LoVo (cell line): ENCODE measurements at regions not wholly inside any gene's neighbourhood (a gene's known extent, or its start where the extent isn't known, plus 50 kb on each side); places are given as distances from the start of the nearest gene placed in this dataset.
"Not testable (repeated sequence)": the region's sequence is repeated elsewhere in the genome, so short reads cannot be mapped to it uniquely, and the experiment has no call there.

Source experiments
- DNase-seq: peaks from one replicate; pipeline ENCODE4 v3.0.0-alpha.2; 2016; ENCODE audit warnings: low spot score

DNA sequence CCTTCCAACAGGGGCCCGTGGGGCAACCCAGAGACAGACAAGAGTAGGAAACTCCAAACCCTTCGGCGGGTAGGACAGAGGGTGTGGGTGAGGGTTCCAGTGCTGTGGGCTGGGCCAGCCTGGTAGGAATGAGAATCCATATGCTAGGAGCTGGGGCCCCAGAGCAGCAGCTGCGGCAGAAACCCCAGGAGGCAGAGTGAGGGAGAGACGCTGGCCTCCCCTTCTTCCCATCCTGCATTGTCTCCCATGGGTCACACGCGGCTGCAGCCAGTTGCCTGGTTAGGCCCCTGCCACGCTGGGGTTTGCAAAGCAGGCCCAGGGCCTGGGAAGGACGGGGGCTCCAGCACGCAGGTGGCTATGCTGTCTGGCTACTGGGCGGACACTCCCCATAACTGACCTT lies 113.1 kb upstream of the CCZ1B start:
- not testable (repeated sequence) for DNase-seq

DNA sequence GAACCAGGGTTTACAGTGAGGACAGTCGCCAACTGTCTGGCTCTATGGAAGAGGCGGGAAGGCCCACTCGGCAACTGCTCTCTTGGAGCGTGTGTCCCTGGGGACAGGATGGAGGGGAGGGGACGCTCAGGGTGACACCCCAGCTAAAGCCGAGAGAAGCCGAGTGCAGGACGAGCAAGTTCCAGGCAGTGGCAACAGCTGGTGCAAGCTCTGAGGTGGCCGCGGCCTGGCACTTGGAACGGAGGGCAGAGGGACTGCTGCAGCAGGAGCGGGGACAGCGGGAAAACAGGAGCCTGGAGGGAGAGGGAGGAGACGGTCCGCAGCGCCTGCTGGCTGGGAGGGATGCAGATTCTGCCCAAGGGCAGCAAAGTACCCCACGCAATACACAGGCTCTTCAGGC lies 113.8 kb upstream of the CCZ1B start:
- DNase-seq, result not testable (repeated sequence)

DNA sequence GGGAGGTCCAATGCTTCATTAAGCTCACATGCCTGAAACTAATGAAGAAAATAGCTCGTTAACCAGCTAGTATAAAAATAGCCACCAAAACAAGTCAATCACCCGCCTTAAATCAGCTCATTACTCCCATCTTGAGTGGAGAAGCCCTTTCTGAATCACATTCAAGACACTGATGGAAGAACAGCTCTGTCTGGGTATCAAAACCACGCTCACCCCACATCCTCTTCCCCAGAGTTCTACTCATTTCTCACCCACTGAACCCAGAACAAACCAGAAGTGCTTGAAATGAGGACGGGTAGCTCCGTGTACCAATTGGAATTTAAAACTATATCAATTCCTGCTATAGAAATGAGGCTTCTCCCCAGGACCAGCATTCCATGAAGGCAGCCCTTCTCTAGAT lies 120.8 kb upstream of the CCZ1B start:
- not testable (repeated sequence) for DNase-seq

DNA sequence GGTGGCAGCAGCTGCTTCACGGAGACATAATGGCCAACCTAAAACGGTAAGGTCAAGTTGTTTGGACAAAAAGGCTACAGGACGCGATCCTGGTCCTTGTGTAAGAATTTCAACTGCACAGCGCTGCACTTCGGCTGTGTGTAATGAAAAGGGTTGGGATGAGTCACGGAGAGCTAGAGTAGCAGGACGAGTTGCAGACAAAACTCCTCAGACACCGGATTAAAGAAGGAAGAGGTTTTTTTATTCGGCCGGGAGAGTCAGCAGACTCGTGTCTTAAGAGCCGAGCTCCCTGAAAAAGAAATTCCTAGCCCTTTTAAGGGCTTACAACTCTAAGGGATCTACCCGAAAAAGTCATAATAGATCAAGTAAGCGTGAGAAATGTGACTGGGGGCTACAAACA lies 124.2 kb upstream of the CCZ1B start:
- not testable (repeated sequence) for DNase-seq

DNA sequence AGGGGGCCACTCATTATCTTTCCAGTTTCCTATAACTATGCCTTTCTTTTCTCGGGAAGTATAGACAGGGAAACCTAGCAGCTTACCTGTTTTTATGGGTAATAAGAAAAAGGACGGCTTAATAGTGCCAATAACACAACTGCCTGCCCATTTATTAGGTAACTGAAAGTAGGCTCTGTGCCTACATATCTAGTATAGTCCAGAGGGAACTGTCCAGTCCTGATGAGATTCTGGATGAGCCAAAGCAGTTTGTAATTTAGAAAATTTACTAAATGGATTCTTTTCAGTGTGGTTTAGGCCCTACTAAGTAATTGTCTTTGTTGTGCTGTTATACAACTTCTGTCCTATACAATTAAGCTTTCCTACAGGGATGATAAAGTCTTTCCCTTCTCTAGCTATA lies 125.5 kb upstream of the CCZ1B start:
- DNase-seq, result not testable (repeated sequence)

DNA sequence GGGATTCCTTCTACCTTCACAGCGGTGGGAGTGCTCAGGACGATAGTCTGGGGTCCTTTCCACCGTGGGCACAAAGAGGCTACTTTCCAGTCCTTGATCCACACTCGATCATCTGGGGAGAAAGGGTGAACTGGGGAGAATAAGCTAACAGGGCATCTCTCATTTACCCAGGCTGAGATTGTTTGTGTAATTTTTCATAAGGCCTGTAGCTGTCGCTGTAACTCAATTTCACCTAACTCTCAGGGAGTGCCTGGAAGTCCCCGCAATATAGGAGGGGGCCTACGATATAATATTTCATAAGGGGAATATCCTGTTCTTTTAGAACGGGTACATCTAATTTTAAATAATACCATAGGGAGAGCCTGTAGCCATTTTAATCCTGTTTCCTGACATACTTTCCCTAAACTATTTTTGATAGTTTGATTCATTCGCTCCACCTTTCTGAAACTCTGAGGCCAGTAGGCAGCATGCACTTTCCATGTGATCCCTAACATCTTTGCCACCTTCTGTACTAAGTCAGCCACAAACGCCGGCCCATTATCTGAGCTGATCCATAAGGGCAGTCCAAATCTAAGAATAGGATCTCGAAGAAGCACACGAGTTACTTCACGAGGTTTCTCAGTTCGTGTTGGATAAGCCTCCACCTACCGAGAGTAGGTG lies 127.2 kb upstream of the CCZ1B start:
- not testable (repeated sequence) for DNase-seq

DNA sequence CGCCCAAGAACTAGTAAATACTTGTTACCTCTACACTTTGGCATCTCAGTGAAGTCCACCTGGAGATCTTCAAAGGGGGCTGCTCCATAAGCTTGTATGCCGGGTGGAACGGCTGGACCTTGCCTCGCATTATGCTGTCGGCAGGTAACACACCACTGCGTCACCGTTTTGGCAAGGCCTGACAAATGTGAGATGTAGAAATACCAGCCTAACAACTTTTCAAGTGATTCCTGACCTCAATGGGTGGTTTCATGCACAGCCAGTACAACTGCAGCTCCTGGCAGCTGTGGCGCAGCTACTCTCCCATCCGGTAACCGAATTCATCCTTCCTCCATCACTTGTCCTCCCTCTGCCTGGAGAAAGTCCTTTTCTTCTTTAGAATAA lies 127.7 kb upstream of the CCZ1B start:
- DNase-seq, result not testable (repeated sequence)

DNA sequence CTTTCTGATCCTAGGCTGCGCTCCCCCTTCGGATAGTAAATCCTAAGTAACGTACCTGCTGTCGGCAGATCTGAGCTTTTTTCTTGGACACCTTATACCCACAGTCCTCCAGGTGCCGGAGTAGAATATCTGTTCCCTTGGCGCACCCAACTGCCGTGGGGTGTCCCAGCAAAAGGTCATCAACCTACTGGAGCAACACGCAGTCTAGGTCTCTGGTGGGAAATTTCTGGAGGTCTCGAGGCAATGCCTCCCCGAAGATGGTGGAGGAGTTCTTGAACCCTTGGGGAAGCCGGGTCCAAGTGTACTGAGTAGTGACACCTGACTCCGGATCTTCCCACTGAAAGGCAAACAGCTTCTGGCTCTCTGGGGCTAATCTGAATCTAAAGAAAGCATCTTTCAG lies 129.3 kb upstream of the CCZ1B start:
- not testable (repeated sequence) for DNase-seq

DNA sequence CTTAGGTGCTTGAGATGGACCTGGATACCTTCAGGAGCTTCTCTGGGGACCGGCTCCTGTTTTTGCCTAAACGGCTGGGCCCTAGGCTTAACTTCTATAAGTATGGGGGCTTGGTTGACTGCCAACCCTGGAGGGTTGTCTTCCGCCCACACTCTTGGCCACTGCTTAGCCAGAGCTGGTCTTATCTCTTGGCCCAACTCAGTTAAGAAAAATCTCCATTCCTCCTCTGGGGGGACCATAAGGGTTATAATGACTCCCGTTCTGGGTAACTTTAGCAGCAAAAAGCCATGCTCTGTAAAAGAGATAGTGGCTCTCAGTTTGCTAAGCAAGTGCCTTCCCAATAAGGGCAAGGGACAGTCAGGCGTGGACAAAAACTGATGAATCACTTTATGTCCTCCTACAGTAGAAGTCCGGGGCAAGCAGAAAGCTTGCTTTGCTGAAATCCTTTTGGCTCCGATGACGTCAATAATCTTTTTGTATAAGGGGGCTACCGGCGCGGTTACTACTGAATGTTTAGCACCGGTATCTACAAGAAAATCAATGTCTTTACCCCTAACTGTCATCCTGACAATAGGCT lies 130.0 kb upstream of the CCZ1B start:
- DNase-seq, result not testable (repeated sequence)

DNA sequence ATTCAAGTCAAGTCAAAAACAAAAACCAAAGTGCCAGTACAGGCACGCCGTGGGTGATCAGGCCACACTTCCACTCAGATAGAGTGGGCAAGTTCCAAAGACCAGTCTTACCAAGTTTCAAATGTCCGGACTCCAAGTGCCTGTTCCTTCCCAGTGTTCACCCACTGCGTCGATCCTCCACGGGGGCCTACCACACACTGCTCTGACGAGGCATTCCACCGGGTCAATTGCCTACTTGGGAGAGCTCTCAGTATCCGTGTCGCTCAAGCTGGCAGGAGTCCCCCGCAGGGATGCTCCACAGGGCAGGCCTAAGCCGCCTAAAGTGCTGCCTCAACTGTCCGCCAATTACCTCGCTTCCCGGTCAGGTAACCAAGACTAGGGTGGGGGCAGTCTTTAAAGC lies 132.3 kb upstream of the CCZ1B start:
- DNase-seq, result not testable (repeated sequence)

DNA sequence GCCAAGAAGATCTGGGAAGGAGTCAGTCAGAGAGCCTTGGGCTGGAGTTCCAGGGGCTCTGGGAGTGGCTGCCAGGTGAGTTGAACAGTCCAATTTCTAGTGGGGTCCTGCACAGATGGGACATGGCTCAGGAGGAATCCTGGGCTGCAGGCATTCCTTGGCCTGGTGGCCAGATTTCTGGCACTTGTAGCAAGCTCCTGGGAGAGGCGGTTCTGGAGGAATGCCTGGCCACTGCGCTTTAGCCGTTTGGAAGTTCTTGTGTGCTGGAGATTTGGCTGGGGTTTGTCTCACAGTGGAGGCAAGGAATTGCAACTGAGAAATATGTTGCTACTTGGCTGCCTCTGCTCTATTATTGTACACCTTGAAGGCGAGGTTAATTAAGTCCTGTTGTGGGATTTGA lies 133.9 kb upstream of the CCZ1B start:
- DNase-seq, result not testable (repeated sequence)

DNA sequence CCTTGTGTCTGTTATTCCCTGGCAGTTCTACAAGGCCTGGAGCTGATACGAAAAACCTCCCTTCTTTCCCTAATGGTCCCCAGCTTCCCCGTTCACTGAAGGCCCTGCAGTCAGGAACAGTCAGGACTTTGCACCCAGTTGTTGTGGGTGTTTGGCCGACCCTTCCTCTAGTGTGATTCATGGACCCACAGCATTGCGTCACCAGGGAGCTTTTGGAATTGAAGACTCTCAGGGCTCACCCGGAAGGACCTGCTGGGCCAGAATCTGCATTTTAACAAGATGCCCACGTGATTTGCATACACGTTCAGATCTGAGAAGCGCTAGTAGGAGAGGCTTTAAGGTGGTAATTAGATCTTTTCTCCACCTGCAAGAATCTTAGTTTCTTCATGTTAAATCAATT lies 136.8 kb upstream of the CCZ1B start:
- not testable (repeated sequence) for DNase-seq

DNA sequence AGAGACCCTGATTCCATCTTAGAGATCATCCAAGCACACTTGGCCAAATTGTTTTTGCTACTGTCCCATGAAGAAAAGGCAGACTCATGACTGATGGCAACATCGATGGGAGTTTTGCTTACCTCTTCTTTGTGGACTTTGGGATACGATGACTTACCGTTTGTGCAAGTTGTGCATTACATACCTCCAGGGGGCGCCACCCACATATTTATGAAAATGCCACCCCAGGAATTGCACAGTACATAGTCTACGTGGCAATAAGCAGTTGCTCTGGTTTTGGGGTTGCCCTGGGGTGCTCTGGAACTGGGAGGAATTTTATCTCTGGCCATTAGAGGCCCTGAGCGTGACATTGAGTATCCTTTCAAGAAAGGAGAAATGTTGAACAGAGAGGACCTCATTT lies 139.0 kb upstream of the CCZ1B start:
- peak; percentile 55 for DNase-seq

DNA sequence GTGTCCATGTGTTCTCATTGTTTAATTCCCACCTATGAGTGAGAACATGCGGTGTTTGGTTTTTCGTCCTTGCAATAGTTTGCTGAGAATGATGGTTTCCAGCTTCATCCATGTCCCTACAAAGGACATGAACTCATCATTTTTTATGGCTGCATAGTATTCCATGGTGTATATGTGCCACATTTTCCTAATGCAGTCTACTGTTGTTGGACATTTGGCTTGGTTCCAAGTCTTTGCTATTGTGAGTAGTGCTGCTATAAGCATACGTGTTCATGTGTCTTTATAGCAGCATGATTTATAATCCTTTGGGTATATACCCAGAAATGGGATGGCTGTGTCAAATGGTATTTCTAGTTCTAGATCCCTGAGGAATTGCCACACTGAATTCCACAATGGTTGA lies 144.1 kb upstream of the CCZ1B start:
- not testable (repeated sequence) for DNase-seq

DNA sequence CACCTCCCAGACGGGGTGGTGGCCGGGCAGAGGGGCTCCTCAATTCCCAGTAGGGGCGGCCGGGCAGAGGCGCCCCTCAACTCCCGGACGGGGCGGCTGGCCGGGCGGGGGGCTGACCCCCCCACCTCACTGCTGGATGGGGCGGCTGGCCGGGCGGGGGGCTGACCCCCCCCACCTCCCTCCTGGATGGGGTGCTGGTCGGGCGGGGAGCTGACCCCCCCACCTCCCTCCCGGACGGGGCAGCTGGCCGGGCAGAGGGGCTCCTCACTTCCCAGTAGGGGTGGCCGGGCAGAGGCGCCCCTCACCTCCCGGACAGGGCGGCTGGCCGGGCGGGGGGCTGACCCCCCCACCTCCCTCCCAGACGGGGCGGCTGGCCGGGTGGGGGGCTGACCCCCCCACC lies 148.8 kb upstream of the CCZ1B start:
- DNase-seq, result not testable (repeated sequence)

DNA sequence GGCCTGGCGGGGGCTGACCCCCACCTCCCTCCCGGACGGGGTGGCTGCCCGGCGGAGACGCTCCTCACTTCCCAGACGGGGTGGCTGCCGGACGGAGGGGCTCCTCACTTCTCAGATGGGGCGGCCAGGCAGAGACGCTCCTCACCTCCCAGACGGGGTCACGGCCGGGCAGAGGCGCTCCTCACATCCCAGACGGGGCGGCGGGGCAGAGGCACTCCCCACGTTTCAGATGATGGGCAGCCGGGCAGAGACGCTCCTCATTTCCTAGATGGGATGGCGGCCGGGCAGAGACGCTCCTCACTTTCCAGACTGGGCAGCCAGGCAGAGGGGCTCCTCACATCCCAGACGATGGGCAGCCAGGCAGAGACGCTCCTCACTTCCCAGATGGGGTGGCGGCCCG lies 149.3 kb upstream of the CCZ1B start:
- not testable (repeated sequence) for DNase-seq

DNA sequence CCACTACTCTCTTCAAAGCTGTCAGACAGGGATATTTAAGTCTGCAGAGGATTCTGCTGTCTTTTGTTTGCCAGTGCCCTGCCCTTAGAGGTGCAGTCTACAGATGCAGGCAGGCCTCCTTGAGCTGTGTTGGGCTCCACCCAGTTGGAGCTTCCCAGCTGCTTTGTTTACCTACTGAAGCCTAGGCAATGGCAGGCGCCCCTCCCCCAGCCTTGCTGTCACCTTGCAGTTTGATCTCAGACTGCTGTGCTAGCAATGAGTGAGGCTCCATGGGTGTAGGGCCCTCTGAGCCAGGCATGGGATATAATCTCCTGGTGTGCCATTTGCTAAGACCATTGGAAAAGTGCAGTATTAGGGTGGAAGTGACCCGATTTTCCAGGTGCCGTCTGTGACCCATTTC lies 151.3 kb upstream of the CCZ1B start:
- DNase-seq, result not testable (repeated sequence)

DNA sequence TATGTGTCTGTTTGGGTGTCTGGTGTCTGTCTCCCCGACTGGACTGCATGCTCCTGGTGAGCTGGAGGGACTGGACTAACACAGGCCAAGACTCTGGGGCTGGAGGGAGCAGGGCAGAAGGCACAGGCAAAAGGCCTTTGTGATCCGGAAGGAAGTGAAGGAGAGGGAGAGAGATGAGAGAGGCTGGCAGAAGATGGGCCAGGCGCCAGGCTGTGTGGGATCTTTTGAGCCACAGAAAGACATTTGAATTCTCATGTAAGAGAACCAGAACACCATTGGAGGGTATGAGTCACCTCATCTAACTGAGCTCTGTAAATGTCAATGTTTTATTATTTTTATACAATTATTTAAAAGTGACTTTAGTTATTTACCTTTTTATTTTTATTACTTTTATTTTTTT lies 152.3 kb upstream of the CCZ1B start:
- DNase-seq, result not testable (repeated sequence)

DNA sequence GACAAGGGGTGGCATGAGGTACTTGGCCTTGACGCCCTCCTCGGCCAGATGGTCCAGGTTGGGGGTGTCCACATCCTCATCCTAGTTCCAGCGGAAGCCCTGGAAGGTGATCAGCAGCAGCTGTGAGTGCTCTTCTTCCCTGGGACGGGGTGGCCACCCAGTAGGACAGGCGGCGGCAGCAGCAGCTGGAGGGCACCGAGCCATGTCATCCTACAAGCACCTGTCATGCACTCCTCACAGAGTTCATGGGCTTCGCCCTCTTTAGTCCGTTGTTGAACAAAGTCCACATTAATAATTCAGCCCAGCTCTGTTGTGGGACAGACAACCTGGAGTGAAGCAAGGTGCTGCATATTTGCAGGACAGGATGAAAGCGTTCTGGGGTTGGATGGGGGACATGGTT lies 153.4 kb upstream of the CCZ1B start:
- not testable (repeated sequence) for DNase-seq

DNA sequence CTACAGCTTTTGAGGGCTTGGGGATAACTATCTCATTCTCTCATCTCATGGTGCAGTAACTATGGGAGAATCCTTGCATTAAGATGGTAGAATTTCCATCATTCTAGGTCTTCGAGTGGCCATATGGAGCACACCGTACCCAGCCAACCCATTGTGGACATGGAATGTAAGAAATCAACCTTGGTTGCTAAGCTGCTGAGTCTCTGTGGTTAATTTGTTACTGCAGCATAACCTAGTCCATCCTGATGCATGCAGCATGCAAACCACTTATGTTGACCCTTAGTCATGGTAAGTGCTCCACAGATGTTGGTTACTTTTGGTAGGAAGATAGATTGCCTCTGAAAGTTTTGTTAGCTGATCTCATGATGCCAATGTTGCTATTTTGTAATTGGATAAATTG lies 156.3 kb upstream of the CCZ1B start:
- not testable (repeated sequence) for DNase-seq

DNA sequence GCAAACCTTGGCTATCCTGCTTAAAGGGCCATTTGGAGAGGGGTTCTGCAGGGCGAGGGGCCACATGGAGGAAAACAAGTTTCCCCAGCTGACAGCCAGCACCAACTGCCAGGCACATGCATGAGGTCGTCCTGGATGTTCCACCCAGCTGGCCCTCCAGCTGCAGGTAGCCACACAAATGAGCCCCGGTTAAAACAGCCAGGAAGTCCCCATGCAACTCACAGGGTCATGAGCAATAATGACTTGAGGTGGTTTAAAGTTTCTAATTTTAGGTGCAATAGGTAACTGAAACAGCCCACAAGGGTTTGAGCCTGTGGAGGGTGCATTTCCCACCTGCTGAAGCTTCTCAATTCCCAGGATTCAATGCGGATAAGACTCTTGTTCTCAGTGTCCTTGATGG lies 160.8 kb upstream of the CCZ1B start:
- not testable (repeated sequence) for DNase-seq

DNA sequence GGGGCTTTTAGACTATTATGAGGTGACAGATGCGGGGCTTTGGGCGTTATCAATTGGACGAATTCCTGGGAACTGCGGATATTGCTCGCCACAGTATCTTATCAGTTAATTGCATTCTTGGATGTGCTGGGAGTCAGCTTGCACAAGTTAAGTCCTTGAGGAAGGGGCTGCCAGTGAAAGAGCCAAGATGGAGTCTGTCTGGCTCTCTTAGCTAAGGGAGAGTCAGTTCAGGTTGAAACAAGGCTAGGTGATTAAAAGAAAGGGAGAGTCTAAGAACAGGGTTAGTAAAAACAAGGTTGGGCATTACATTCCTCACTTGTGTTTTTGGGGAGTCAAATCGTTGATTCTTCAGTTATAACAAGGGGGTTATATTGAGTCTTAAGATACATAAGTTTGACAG lies 162.5 kb upstream of the CCZ1B start:
- DNase-seq, result not testable (repeated sequence)

DNA sequence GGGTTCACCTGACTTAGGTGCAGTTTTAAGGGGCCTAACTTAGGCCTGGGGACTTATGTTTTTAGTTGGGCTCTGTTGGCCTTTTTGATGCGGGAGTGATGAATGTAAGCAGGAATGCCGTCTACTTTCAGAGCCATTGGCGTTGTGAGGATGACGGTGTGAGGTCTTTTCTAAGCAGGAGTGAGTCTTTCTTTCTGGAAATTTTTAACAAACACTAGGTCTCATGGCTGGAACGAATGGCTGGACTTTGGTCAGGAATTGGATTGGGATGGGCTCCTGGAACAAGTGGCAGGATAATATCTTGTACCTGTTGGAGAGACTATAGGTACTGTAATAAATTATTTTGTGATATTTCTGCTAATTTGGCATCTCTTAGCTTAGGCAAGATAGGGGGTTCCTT lies 163.9 kb upstream of the CCZ1B start:
- DNase-seq, result peak; percentile 11
